Erythroblast (primary cell): ENCODE measurements at regions not wholly inside any gene's neighbourhood (a gene's known extent, or its start where the extent isn't known, plus 50 kb on each side); places are given as distances from the start of the nearest gene placed in this dataset.

ENCODE experiments used
- GATA1 ChIP-seq: IDR thresholded peaks from 2 replicates; pipeline ENCODE4 v1.6.1; 2011; ENCODE audit warnings: low read depth, mild to moderate bottlenecking, control low read depth, low read length, moderate library complexity
- POLR2A ChIP-seq: IDR thresholded peaks from 2 replicates; pipeline ENCODE4 v1.6.1; 2011; ENCODE audit warnings: mild to moderate bottlenecking, low read length

DNA sequence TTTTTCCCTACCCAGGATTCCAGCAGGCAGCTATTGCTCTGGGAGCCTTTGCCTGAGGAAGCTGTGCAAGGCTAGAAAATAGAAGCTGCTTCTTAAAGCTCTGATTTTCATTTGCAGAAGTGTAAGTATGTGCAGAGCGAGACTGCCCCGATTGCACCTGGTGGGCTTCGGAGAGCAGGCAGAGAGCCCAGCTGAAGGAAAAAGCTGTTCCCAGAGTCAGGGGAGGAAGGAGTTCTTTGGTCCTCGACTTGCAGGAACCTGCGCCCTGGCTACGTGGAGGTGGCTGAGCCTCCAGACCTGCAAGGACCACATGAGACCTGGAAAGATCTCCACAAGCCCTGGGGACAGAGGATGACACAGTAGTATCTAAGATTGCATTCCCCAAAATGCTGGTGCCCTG lies 235.0 kb upstream of the ARGLU1 start:
- no peak for TF ChIP-seq POLR2A
- no peak for TF ChIP-seq GATA1
